Stomach smooth muscle (tissue), 2 donors: ENCODE measurements at regions not wholly inside any gene's neighbourhood (a gene's known extent, or its start where the extent isn't known, plus 50 kb on each side); places are given as distances from the start of the nearest gene placed in this dataset.

Source experiments
- H3K27ac ChIP-seq: one replicate; pipeline ENCODE4 v1.7.0; 2013; ENCODE audit warnings: mild to moderate bottlenecking, low read length, inconsistent platforms
- H3K27me3 ChIP-seq, 2 donors: one replicate each; pipeline ENCODE4 v1.7.0; 2013; ENCODE audit warnings: low read length in 2 of 2; ENCODE audit not compliant: insufficient read depth in 2 of 2, control insufficient read depth in 1 of 2
- H3K36me3 ChIP-seq, 2 donors: one replicate each; pipeline ENCODE4 v1.7.0; 2013; ENCODE audit warnings: low read length in 2 of 2; ENCODE audit not compliant: control insufficient read depth in 2 of 2, insufficient read depth in 2 of 2
- H3K4me1 ChIP-seq: one replicate; pipeline ENCODE4 v1.7.0; 2013; ENCODE audit warnings: low read length; ENCODE audit not compliant: control insufficient read depth, insufficient read depth
- H3K4me3 ChIP-seq, 2 donors: one replicate each; pipeline ENCODE4 v1.7.0; 2013; ENCODE audit warnings: low read length in 2 of 2
- H3K9ac ChIP-seq, 2 donors: one replicate each; pipeline ENCODE4 v1.7.0; 2013; ENCODE audit warnings: low read length in 2 of 2, mild to moderate bottlenecking in 1 of 2
- H3K9me3 ChIP-seq, 2 donors: one replicate each; pipeline ENCODE4 v1.7.0; 2013; ENCODE audit warnings: low read length in 2 of 2; ENCODE audit not compliant: control insufficient read depth in 2 of 2
- donor health status: healthy.
- donor health status: Pancreatic carcinoma.

GRCh38 chr11:45475173-45475572 is 189.0 kb upstream of the SYT13 start:
- Histone ChIP-seq H3K4me1 (no peaks in the 10 kb centered on the region), H3K4me3 (no peak overlapping the region), H3K27ac (no peak overlapping the region), H3K9ac (no peak overlapping the region), H3K9me3 (peaks cover 0 to 3% of the 10 kb centered on the region in 2 donors), H3K36me3 (no peaks in the 10 kb centered on the region), H3K27me3 (peaks cover 0 to 2% of the 10 kb centered on the region in 2 donors)

GRCh38 chr11:45473341-45473895 is 187.3 kb upstream of the SYT13 start:
- H3K9me3 ChIP-seq = peaks cover 0 to 3% of the 10 kb centered on the region in 2 donors

GRCh38 chr11:45472716-45473317 is 186.7 kb upstream of the SYT13 start:
- H3K4me1 ChIP-seq = no peaks in the 10 kb centered on the region
- no peaks in the 10 kb centered on the region for H3K27me3 ChIP-seq
- H3K9ac ChIP-seq = no peak overlapping the region
- H3K27ac ChIP-seq = no peak overlapping the region
- no peaks in the 10 kb centered on the region for H3K36me3 ChIP-seq
- H3K9me3 ChIP-seq = peaks cover 0 to 3% of the 10 kb centered on the region in 2 donors
- H3K4me3 ChIP-seq = no peak overlapping the region

More at GRCh38 chr11:45473341-45473895, 187.3 kb upstream of the SYT13 start:
- Histone ChIP-seq H3K27me3 (no peaks in the 10 kb centered on the region), H3K4me1 (no peaks in the 10 kb centered on the region), H3K4me3 (no peak overlapping the region), H3K9ac (no peak overlapping the region), H3K36me3 (no peaks in the 10 kb centered on the region), H3K27ac (no peak overlapping the region)

GRCh38 chr11:45471266-45471665 is 185.1 kb upstream of the SYT13 start:
- H3K36me3 ChIP-seq = no peaks in the 10 kb centered on the region
- H3K9me3 ChIP-seq = no peaks in the 10 kb centered on the region
- no peak overlapping the region for H3K27ac ChIP-seq
- no peak overlapping the region for H3K4me3 ChIP-seq
- H3K27me3 ChIP-seq = no peaks in the 10 kb centered on the region
- H3K4me1 ChIP-seq = no peaks in the 10 kb centered on the region
- H3K9ac ChIP-seq = no peak overlapping the region

GRCh38 chr11:45470794-45471167 is 184.6 kb upstream of the SYT13 start:
- no peaks in the 10 kb centered on the region for H3K4me1 ChIP-seq
- no peaks in the 10 kb centered on the region for H3K9me3 ChIP-seq
- no peaks in the 10 kb centered on the region for H3K36me3 ChIP-seq
- no peak overlapping the region for H3K27ac ChIP-seq
- no peak overlapping the region for H3K4me3 ChIP-seq
- no peaks in the 10 kb centered on the region for H3K27me3 ChIP-seq
- no peak overlapping the region for H3K9ac ChIP-seq

GRCh38 chr11:45470151-45470793 is 184.1 kb upstream of the SYT13 start:
- H3K36me3 ChIP-seq = no peaks in the 10 kb centered on the region
- no peaks in the 10 kb centered on the region for H3K4me1 ChIP-seq
- H3K9ac ChIP-seq = no peak overlapping the region
- no peaks in the 10 kb centered on the region for H3K27me3 ChIP-seq
- no peak overlapping the region for H3K4me3 ChIP-seq
- no peaks in the 10 kb centered on the region for H3K9me3 ChIP-seq
- H3K27ac ChIP-seq = no peak overlapping the region

GRCh38 chr11:45468267-45468856 is 182.2 kb upstream of the SYT13 start:
- no peaks in the 10 kb centered on the region for H3K9me3 ChIP-seq
- H3K4me1 ChIP-seq = no peaks in the 10 kb centered on the region
- no peak overlapping the region for H3K9ac ChIP-seq
- no peaks in the 10 kb centered on the region for H3K36me3 ChIP-seq
- H3K27ac ChIP-seq = no peak overlapping the region
- no peaks in the 10 kb centered on the region for H3K27me3 ChIP-seq
- no peak overlapping the region for H3K4me3 ChIP-seq

GRCh38 chr11:45463541-45463940 is 177.4 kb upstream of the SYT13 start:
- H3K4me1 ChIP-seq = no peaks in the 10 kb centered on the region
- no peaks in the 10 kb centered on the region for H3K36me3 ChIP-seq
- H3K4me3 ChIP-seq = no peak overlapping the region
- peaks cover 0 to 4% of the 10 kb centered on the region in 2 donors for H3K27me3 ChIP-seq
- H3K27ac ChIP-seq = no peak overlapping the region
- H3K9me3 ChIP-seq = no peaks in the 10 kb centered on the region
- no peak overlapping the region for H3K9ac ChIP-seq

GRCh38 chr11:45461514-45461913 is 175.4 kb upstream of the SYT13 start:
- Histone ChIP-seq H3K4me1 (no peaks in the 10 kb centered on the region), H3K4me3 (no peak overlapping the region), H3K27me3 (peaks cover 0 to 8% of the 10 kb centered on the region in 2 donors), H3K9ac (no peak overlapping the region), H3K9me3 (no peaks in the 10 kb centered on the region), H3K36me3 (no peaks in the 10 kb centered on the region), H3K27ac (no peak overlapping the region)

- H3K9me3 ChIP-seq = peaks cover 8% of the 10 kb centered on the region in 2 donors
- H3K27ac ChIP-seq = no peak overlapping the region
- no peak overlapping the region for H3K4me3 ChIP-seq
- H3K27me3 ChIP-seq = peaks cover 0 to 9% of the 10 kb centered on the region in 2 donors
- H3K9ac ChIP-seq = no peak overlapping the region
- no peaks in the 10 kb centered on the region for H3K36me3 ChIP-seq
- H3K4me1 ChIP-seq = no peaks in the 10 kb centered on the region
Measured at GRCh38 chr11:45459491-45459890, 173.3 kb upstream of the SYT13 start.

GRCh38 chr11:45458269-45458668 is 172.1 kb upstream of the SYT13 start:
- H3K9me3 ChIP-seq = peaks cover 8 to 12% of the 10 kb centered on the region in 2 donors
- H3K4me1 ChIP-seq = no peaks in the 10 kb centered on the region
- no peaks in the 10 kb centered on the region for H3K36me3 ChIP-seq
- no peak overlapping the region for H3K4me3 ChIP-seq
- H3K27ac ChIP-seq = no peak overlapping the region
- no peak overlapping the region for H3K9ac ChIP-seq
- H3K27me3 ChIP-seq = peaks cover 0 to 9% of the 10 kb centered on the region in 2 donors
